ENCODE measurements at regions not wholly inside any gene's neighbourhood (a gene's known extent, or its start where the extent isn't known, plus 50 kb on each side); places are given as distances from the start of the nearest gene placed in this dataset.

DNA sequence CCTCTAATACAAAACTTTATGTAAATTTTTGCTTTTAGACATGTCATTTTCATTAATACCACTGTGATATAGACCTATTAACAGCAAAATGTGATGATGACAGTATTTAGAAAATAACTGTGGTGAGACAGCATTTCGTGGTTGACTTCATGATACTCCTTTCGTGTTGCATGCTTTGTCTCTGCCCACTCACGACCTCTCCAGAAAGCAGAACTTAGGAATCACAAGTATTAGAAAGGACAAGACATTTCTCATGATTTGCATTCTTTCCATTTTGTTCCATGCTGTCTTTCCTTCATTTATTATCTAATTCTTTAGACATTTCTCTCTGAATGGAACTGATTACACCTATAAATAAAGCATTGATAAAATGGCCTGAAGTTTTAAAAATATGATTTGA lies 85.2 kb upstream of the POU3F3 start:
- DNase-seq (ENCODE audit: low read depth in 6 of 9, low spot score in 9 of 9): no peak
- no peak overlapping the region for H3K4me3 ChIP-seq (ENCODE audit: low read length in 2 of 2)
- no peaks in the 10 kb centered on the region for H3K4me1 ChIP-seq (ENCODE audit: control insufficient read depth in 2 of 2, insufficient read depth in 2 of 2, low read length in 2 of 2)
- WGBS: 31% methylated on average over 3 of the region's 3 CpGs
- no peak overlapping the region for H3K27ac ChIP-seq (ENCODE audit: low read depth in 1 of 2, low read length in 1 of 2)
- H3K9me3 ChIP-seq (ENCODE audit: control insufficient read depth in 2 of 2, insufficient read depth in 1 of 2, low read length in 1 of 2): no peaks in the 10 kb centered on the region
- H3K36me3 ChIP-seq (ENCODE audit: control insufficient read depth in 2 of 2, insufficient read depth in 2 of 2, low read length in 1 of 2): no peaks in the 10 kb centered on the region
- no peaks in the 10 kb centered on the region for H3K27me3 ChIP-seq (ENCODE audit: control insufficient read depth in 2 of 2, insufficient read depth in 1 of 2, low read length in 1 of 2)

- H3K4me1 ChIP-seq (ENCODE audit: control insufficient read depth in 2 of 2, insufficient read depth in 2 of 2, low read length in 2 of 2): no peaks in the 10 kb centered on the region
- no peak for DNase-seq (ENCODE audit: low read depth in 6 of 9, low spot score in 9 of 9)
- H3K4me3 ChIP-seq (ENCODE audit: low read length in 2 of 2): no peak overlapping the region
- no peaks in the 10 kb centered on the region for H3K9me3 ChIP-seq (ENCODE audit: control insufficient read depth in 2 of 2, insufficient read depth in 1 of 2, low read length in 1 of 2)
- no peak overlapping the region for H3K27ac ChIP-seq (ENCODE audit: low read depth in 1 of 2, low read length in 1 of 2)
- 99% methylated on average over 1 of the region's 1 CpG for WGBS
- H3K36me3 ChIP-seq (ENCODE audit: control insufficient read depth in 2 of 2, insufficient read depth in 2 of 2, low read length in 1 of 2): no peaks in the 10 kb centered on the region
- no peaks in the 10 kb centered on the region for H3K27me3 ChIP-seq (ENCODE audit: control insufficient read depth in 2 of 2, insufficient read depth in 1 of 2, low read length in 1 of 2)
These were observed 84.8 kb upstream of the POU3F3 start for GRCh38 chr2:104769096-104769495.

DNA sequence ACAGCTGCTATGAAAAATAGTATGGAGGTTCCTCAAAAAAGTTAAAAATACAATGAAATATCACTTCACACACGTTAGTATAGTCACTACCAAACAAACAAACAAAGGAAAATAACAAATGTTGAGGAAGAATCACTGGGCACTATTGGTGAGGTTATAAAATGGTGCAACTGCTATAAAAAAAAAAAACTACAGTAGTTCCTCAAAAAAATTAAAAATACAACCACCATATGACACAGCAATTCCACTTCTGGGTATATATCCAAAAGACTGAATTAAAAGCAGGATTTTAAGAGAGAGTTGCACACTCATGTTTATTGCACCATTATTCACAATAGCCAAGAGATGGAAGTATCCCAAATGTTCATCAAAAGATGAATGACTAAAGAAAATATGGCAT lies 80.9 kb upstream of the POU3F3 start:
- Histone ChIP-seq H3K27ac (ENCODE audit: low read depth in 1 of 2, low read length in 1 of 2) (no peak overlapping the region), H3K4me3 (ENCODE audit: low read length in 2 of 2) (no peak overlapping the region), H3K9me3 (ENCODE audit: control insufficient read depth in 2 of 2, insufficient read depth in 1 of 2, low read length in 1 of 2) (no peaks in the 10 kb centered on the region), H3K27me3 (ENCODE audit: control insufficient read depth in 2 of 2, insufficient read depth in 1 of 2, low read length in 1 of 2) (no peaks in the 10 kb centered on the region), H3K4me1 (ENCODE audit: control insufficient read depth in 2 of 2, insufficient read depth in 2 of 2, low read length in 2 of 2) (no peaks in the 10 kb centered on the region), H3K36me3 (ENCODE audit: control insufficient read depth in 2 of 2, insufficient read depth in 2 of 2, low read length in 1 of 2) (no peaks in the 10 kb centered on the region)
- DNase-seq (ENCODE audit: low read depth in 6 of 9, low spot score in 9 of 9): no peak
- 65% methylated on average over 1 of the region's 1 CpG for WGBS

- WGBS: 76% methylated on average over 3 of the region's 3 CpGs
- no peak overlapping the region for H3K27ac ChIP-seq (ENCODE audit: low read depth in 1 of 2, low read length in 1 of 2)
- H3K4me1 ChIP-seq (ENCODE audit: control insufficient read depth in 2 of 2, insufficient read depth in 2 of 2, low read length in 2 of 2): no peaks in the 10 kb centered on the region
- DNase-seq (ENCODE audit: low read depth in 6 of 9, low spot score in 9 of 9): no peak
- H3K27me3 ChIP-seq (ENCODE audit: control insufficient read depth in 2 of 2, insufficient read depth in 1 of 2, low read length in 1 of 2): no peaks in the 10 kb centered on the region
- no peaks in the 10 kb centered on the region for H3K9me3 ChIP-seq (ENCODE audit: control insufficient read depth in 2 of 2, insufficient read depth in 1 of 2, low read length in 1 of 2)
- no peak overlapping the region for H3K4me3 ChIP-seq (ENCODE audit: low read length in 2 of 2)
- H3K36me3 ChIP-seq (ENCODE audit: control insufficient read depth in 2 of 2, insufficient read depth in 2 of 2, low read length in 1 of 2): no peaks in the 10 kb centered on the region
These were observed 79.3 kb upstream of the POU3F3 start for GRCh38 chr2:104774631-104775030.

- H3K27me3 ChIP-seq (ENCODE audit: control insufficient read depth in 2 of 2, insufficient read depth in 1 of 2, low read length in 1 of 2): no peaks in the 10 kb centered on the region
These were observed 76.2 kb upstream of the POU3F3 start for GRCh38 chr2:104777721-104778120.

GRCh38 chr2:104781151-104781550 lies 72.8 kb upstream of the POU3F3 start:
- H3K4me3 ChIP-seq (ENCODE audit: low read length in 2 of 2): no peak overlapping the region
- H3K9me3 ChIP-seq (ENCODE audit: control insufficient read depth in 2 of 2, insufficient read depth in 1 of 2, low read length in 1 of 2): no peaks in the 10 kb centered on the region
- peaks cover 0 to 7% of the 10 kb centered on the region in 2 donors for H3K4me1 ChIP-seq (ENCODE audit: control insufficient read depth in 2 of 2, insufficient read depth in 2 of 2, low read length in 2 of 2)
- no peaks in the 10 kb centered on the region for H3K27me3 ChIP-seq (ENCODE audit: control insufficient read depth in 2 of 2, insufficient read depth in 1 of 2, low read length in 1 of 2)
- no peak overlapping the region for H3K27ac ChIP-seq (ENCODE audit: low read depth in 1 of 2, low read length in 1 of 2)
- H3K36me3 ChIP-seq (ENCODE audit: control insufficient read depth in 2 of 2, insufficient read depth in 2 of 2, low read length in 1 of 2): no peaks in the 10 kb centered on the region
- DNase-seq (ENCODE audit: low read depth in 6 of 9, low spot score in 9 of 9): no peak

More at GRCh38 chr2:104777721-104778120, 76.2 kb upstream of the POU3F3 start:
- H3K4me3 ChIP-seq (ENCODE audit: low read length in 2 of 2): no peak overlapping the region
- H3K4me1 ChIP-seq (ENCODE audit: control insufficient read depth in 2 of 2, insufficient read depth in 2 of 2, low read length in 2 of 2): peaks cover 0 to 7% of the 10 kb centered on the region in 2 donors
- 95% methylated on average over 2 of the region's 2 CpGs for WGBS
- no peak for DNase-seq (ENCODE audit: low read depth in 6 of 9, low spot score in 9 of 9)
- H3K36me3 ChIP-seq (ENCODE audit: control insufficient read depth in 2 of 2, insufficient read depth in 2 of 2, low read length in 1 of 2): no peaks in the 10 kb centered on the region
- H3K9me3 ChIP-seq (ENCODE audit: control insufficient read depth in 2 of 2, insufficient read depth in 1 of 2, low read length in 1 of 2): no peaks in the 10 kb centered on the region
- H3K27ac ChIP-seq (ENCODE audit: low read depth in 1 of 2, low read length in 1 of 2): no peak overlapping the region

DNA sequence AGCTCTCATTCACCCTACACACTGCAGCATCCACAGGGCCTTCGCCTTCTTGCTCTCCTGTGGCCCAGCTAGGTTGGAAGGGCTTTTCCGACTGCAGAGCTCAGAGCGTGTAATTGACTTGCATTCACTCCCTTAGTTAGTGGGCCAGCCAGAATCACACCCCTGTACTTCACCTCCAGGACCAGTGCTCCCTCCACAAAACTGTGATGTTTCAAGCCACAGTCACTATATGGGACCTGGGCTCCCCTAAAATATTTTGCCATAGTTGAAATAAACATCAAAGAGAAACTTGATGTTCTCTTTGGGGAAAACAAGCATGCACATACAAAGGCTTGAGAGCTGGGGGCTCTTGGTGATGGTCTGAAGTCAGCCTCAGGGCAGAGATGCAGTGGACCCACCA lies 69.7 kb upstream of the POU3F3 start:
- no peaks in the 10 kb centered on the region for H3K9me3 ChIP-seq (ENCODE audit: control insufficient read depth in 2 of 2, insufficient read depth in 1 of 2, low read length in 1 of 2)
- H3K27me3 ChIP-seq (ENCODE audit: control insufficient read depth in 2 of 2, insufficient read depth in 1 of 2, low read length in 1 of 2): peaks cover 0 to 2% of the 10 kb centered on the region in 2 donors
- WGBS: over 99% methylated on average over 3 of the region's 3 CpGs
- no peak overlapping the region for H3K27ac ChIP-seq (ENCODE audit: low read depth in 1 of 2, low read length in 1 of 2)
- DNase-seq (ENCODE audit: low read depth in 6 of 9, low spot score in 9 of 9): no peak
- peaks cover 0 to 7% of the 10 kb centered on the region in 2 donors for H3K4me1 ChIP-seq (ENCODE audit: control insufficient read depth in 2 of 2, insufficient read depth in 2 of 2, low read length in 2 of 2)
- no peaks in the 10 kb centered on the region for H3K36me3 ChIP-seq (ENCODE audit: control insufficient read depth in 2 of 2, insufficient read depth in 2 of 2, low read length in 1 of 2)
- no peak overlapping the region for H3K4me3 ChIP-seq (ENCODE audit: low read length in 2 of 2)

- no peak for DNase-seq (ENCODE audit: low read depth in 6 of 9, low spot score in 9 of 9)
- H3K27ac ChIP-seq (ENCODE audit: low read depth in 1 of 2, low read length in 1 of 2): no peak overlapping the region
- no peaks in the 10 kb centered on the region for H3K36me3 ChIP-seq (ENCODE audit: control insufficient read depth in 2 of 2, insufficient read depth in 2 of 2, low read length in 1 of 2)
- H3K4me3 ChIP-seq (ENCODE audit: low read length in 2 of 2): no peak overlapping the region
- no peaks in the 10 kb centered on the region for H3K9me3 ChIP-seq (ENCODE audit: control insufficient read depth in 2 of 2, insufficient read depth in 1 of 2, low read length in 1 of 2)
- peaks cover 0 to 5% of the 10 kb centered on the region in 2 donors for H3K27me3 ChIP-seq (ENCODE audit: control insufficient read depth in 2 of 2, insufficient read depth in 1 of 2, low read length in 1 of 2)
- whole genome bisulfite sequencing: 97% methylated on average over 8 of the region's 8 CpGs
- H3K4me1 ChIP-seq (ENCODE audit: control insufficient read depth in 2 of 2, insufficient read depth in 2 of 2, low read length in 2 of 2): no peaks in the 10 kb centered on the region
These were observed 67.7 kb upstream of the POU3F3 start for GRCh38 chr2:104786204-104786603.

DNA sequence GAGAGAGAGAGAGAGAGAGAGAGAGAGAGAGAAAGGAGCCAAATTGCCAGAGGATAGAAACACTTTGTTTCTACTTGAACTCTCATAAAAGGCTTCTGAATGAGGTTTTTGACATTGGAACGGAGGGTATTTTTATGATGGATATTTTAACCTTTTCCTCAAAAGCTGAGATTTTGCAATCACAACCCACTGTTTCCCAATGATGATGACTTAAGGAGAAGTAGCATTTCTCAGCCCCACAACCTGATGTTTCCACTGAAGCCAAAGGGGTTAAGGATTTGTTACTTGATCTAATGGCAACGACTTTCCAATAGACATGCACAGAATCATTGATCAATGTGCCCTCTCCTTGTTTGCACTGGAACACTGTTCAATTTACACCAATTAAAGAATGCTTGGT lies 67.1 kb upstream of the POU3F3 start:
- no peak for DNase-seq (ENCODE audit: low read depth in 6 of 9, low spot score in 9 of 9)
- H3K9me3 ChIP-seq (ENCODE audit: control insufficient read depth in 2 of 2, insufficient read depth in 1 of 2, low read length in 1 of 2): no peaks in the 10 kb centered on the region
- H3K4me1 ChIP-seq (ENCODE audit: control insufficient read depth in 2 of 2, insufficient read depth in 2 of 2, low read length in 2 of 2): no peaks in the 10 kb centered on the region
- peaks cover 0 to 5% of the 10 kb centered on the region in 2 donors for H3K27me3 ChIP-seq (ENCODE audit: control insufficient read depth in 2 of 2, insufficient read depth in 1 of 2, low read length in 1 of 2)
- no peaks in the 10 kb centered on the region for H3K36me3 ChIP-seq (ENCODE audit: control insufficient read depth in 2 of 2, insufficient read depth in 2 of 2, low read length in 1 of 2)
- no peak overlapping the region for H3K4me3 ChIP-seq (ENCODE audit: low read length in 2 of 2)
- WGBS: 45% methylated on average over 2 of the region's 2 CpGs
- no peak overlapping the region for H3K27ac ChIP-seq (ENCODE audit: low read depth in 1 of 2, low read length in 1 of 2)
